ENCODE measurements at regions not wholly inside any gene's neighbourhood (a gene's known extent, or its start where the extent isn't known, plus 50 kb on each side); places are given as distances from the start of the nearest gene placed in this dataset.

DNA sequence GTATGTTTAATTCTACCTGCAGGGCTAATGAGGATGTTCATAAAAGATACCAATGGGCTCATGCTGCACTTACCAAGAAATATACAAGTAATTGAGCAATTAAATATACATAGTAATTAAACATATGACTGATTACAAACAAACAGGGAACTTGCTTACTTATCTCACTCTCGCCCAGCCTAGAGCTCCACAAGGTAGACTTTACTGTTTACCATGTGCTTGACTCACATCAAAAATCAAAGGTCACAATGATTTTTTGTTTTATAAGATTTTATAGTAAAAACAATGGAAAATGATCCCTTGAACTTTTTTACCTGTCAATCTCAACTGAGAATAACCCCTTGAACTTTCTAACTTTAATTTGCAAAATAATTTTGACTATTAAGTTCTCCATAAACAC is 1395.1 kb downstream of the SUCLG1 start:
- TF ChIP-seq CTCF (IDR thresholded peaks at IDR 0.05; ENCODE audit: low read length) (no peak), EZH2 (optimal IDR thresholded peaks at IDR 0.05; ENCODE audit: low read depth, low read length) (no peak)
